Left lung (tissue), 4 donors: ENCODE measurements at regions not wholly inside any gene's neighbourhood (a gene's known extent, or its start where the extent isn't known, plus 50 kb on each side); places are given as distances from the start of the nearest gene placed in this dataset.

Experiments
- ATAC-seq: fragments of 200-7000 bp; cut with Tn5 transposase; one replicate; pipeline ENCODE4 v1.9.1; 2020; ENCODE audit warnings: moderate library complexity
- DNase-seq, 4 donors: peaks; one replicate each; pipeline ENCODE4 v3.0.0-alpha.2; 2013 to 2020
- H3K27ac ChIP-seq, 2 donors: fragments of 200-600 bp; sonication (generic) in 1 of 2; one replicate each; pipeline versions ENCODE4 v1.5.0 to v1.8.0; 2020 to 2021
- H3K27me3 ChIP-seq, 2 donors: fragments of 200-600 bp; sonication (generic) in 1 of 2; one replicate each; pipeline versions ENCODE4 v1.5.0 to v1.8.0; 2020 to 2021
- H3K36me3 ChIP-seq, 2 donors: fragments of 200-600 bp; sonication (generic) in 1 of 2; one replicate each; pipeline versions ENCODE4 v1.5.0 to v1.8.0; 2020 to 2021
- H3K4me1 ChIP-seq, 2 donors: fragments of 200-600 bp; one replicate each; pipeline ENCODE4 v1.8.0; 2021
- H3K4me3 ChIP-seq, 2 donors: fragments of 200-600 bp; sonication (generic) in 1 of 2; one replicate each; pipeline versions ENCODE4 v1.5.0 to v1.8.0; 2020 to 2021; ENCODE audit warnings: mild to moderate bottlenecking in 1 of 2
- H3K9me3 ChIP-seq, 2 donors: fragments of 200-600 bp; sonication (generic) in 1 of 2; one replicate each; pipeline versions ENCODE4 v1.5.0 to v1.8.0; 2020 to 2021
- intact Hi-C, 2 donors: fragments of 100-400 bp; cut with DNase I; formaldehyde crosslinking; loops; one replicate each; pipeline versions ENCODE4 v1.11.2 to v1.14.2; 2022
- TF ChIP-seq, protein P1 (sequence below), 2 donors: fragments of 200-600 bp; sonication (generic) in 1 of 2; IDR thresholded peaks; one replicate each; pipeline versions ENCODE4 v1.5.0 to v1.8.0; 2021; ENCODE audit warnings: antibody characterized with exemption in 2 of 2
- donor health status: DM: no; HTN: yes; CAD: no.
- donor health status: DM: no; HTN: no; CAD: no.

DNA sequence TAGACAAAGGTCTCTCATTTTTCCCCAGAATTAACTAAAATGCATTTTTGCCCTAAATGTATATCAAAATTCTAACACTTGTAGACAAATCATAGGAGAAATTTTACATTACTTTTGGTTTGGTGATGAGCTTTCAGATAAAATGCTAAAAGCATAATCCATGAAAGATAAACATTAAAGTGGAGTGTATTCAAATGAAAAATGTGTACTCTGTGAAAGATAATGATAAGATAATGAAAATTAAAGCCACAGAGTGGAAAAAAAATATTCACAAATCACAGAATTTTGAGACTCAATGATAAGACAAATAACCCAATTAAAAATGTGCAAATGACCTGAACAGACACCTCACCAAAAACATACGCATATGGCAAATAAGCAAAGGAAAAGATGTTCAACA is 176.9 kb upstream of the ADAMTS16 start:
- DNase-seq, result no peak
- H3K9me3 ChIP-seq, result no peaks in the 10 kb centered on the region
- intact Hi-C loops, result no loop called here
- TF ChIP-seq, protein P1, sequence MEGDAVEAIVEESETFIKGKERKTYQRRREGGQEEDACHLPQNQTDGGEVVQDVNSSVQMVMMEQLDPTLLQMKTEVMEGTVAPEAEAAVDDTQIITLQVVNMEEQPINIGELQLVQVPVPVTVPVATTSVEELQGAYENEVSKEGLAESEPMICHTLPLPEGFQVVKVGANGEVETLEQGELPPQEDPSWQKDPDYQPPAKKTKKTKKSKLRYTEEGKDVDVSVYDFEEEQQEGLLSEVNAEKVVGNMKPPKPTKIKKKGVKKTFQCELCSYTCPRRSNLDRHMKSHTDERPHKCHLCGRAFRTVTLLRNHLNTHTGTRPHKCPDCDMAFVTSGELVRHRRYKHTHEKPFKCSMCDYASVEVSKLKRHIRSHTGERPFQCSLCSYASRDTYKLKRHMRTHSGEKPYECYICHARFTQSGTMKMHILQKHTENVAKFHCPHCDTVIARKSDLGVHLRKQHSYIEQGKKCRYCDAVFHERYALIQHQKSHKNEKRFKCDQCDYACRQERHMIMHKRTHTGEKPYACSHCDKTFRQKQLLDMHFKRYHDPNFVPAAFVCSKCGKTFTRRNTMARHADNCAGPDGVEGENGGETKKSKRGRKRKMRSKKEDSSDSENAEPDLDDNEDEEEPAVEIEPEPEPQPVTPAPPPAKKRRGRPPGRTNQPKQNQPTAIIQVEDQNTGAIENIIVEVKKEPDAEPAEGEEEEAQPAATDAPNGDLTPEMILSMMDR (IDR thresholded peaks at IDR 0.05), result no peak
- ATAC-seq, result no peak
- no peak overlapping the region for H3K27ac ChIP-seq
- H3K4me3 ChIP-seq, result no peak overlapping the region
- no peaks in the 10 kb centered on the region for H3K4me1 ChIP-seq
- H3K36me3 ChIP-seq, result no peaks in the 10 kb centered on the region
- H3K27me3 ChIP-seq, result no peaks in the 10 kb centered on the region

DNA sequence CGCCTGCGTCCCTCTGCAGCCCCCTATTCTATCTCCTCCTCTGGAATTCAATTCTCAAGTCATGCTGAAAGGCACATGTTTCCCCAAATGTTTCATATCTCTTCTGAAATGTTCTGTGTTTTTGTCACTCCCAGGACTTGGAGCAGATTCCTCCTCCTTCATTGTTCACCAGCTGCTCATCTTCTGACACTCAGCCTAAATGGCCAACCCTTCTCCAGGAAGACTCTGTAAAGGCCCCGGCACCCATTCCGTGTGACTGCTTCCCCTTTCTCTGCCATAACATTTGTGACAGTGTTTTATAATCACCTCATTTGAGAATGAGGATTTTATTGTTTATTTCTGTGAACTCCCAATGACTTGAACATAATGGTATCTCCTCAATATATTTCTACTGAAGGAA is 170.8 kb upstream of the ADAMTS16 start:
- H3K27me3 ChIP-seq, result no peaks in the 10 kb centered on the region
- TF ChIP-seq, protein P1 (IDR thresholded peaks at IDR 0.05), result no peak

DNA sequence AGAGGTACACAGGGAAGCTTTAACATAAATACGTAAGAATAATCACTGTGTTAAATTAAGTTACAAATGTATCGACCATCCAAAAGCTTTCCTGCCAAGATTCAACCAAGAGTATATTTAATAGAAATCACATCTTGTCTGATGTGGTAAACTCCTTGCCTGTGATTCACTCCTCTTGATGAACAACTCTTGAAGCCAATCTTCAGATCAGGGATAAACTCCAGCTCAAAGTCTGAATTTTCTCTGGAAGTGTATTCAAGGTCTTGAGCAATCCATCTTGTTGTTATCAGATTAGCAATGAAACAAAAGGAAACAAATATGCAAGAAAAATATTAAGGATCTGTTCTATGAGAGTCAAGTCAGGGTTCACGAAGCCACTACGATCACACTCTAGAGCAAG is 170.0 kb upstream of the ADAMTS16 start:
- H3K9me3 ChIP-seq, result no peaks in the 10 kb centered on the region
- DNase-seq (no peak), ATAC-seq (no peak)
- H3K27ac ChIP-seq, result no peak overlapping the region
- no peaks in the 10 kb centered on the region for H3K4me1 ChIP-seq
- no peaks in the 10 kb centered on the region for H3K27me3 ChIP-seq
- no peak overlapping the region for H3K4me3 ChIP-seq
- intact Hi-C loops, result no loop called here
- no peaks in the 10 kb centered on the region for H3K36me3 ChIP-seq
- TF ChIP-seq, protein P1 (IDR thresholded peaks at IDR 0.05), result no peak

More for the DNA sequence above, 170.8 kb upstream of the ADAMTS16 start:
- H3K36me3 ChIP-seq, result no peaks in the 10 kb centered on the region
- H3K4me1 ChIP-seq, result no peaks in the 10 kb centered on the region
- DNase-seq (peak in 1 of 4 donors; percentile 28), ATAC-seq (peak; percentile 22)
- intact Hi-C loops, result no loop called here
- no peaks in the 10 kb centered on the region for H3K9me3 ChIP-seq
- no peak overlapping the region for H3K4me3 ChIP-seq
- H3K27ac ChIP-seq, result no peak overlapping the region

- no peak overlapping the region for H3K27ac ChIP-seq
- H3K9me3 ChIP-seq, result no peaks in the 10 kb centered on the region
- H3K36me3 ChIP-seq, result no peaks in the 10 kb centered on the region
- H3K4me1 ChIP-seq, result no peaks in the 10 kb centered on the region
- H3K4me3 ChIP-seq, result no peak overlapping the region
- DNase-seq, result no peak
- TF ChIP-seq, protein P1 (IDR thresholded peaks at IDR 0.05), result no peak
- no peak for ATAC-seq
- intact Hi-C loops, result no loop called here
- no peaks in the 10 kb centered on the region for H3K27me3 ChIP-seq
Measured at GRCh38 chr5:4976902-4977301, 163.2 kb upstream of the ADAMTS16 start.

- no peaks in the 10 kb centered on the region for H3K4me1 ChIP-seq
- H3K27ac ChIP-seq, result no peak overlapping the region
- intact Hi-C loops, result no loop called here
- DNase-seq (no peak), ATAC-seq (peak; percentile 27)
- TF ChIP-seq, protein P1 (IDR thresholded peaks at IDR 0.05), result no peak
- no peaks in the 10 kb centered on the region for H3K27me3 ChIP-seq
- no peak overlapping the region for H3K4me3 ChIP-seq
- no peaks in the 10 kb centered on the region for H3K36me3 ChIP-seq
- no peaks in the 10 kb centered on the region for H3K9me3 ChIP-seq
Measured at GRCh38 chr5:4977416-4978110, 162.6 kb upstream of the ADAMTS16 start.
